Skin epidermis (tissue), 12 donors: ENCODE measurements at regions not wholly inside any gene's neighbourhood (a gene's known extent, or its start where the extent isn't known, plus 50 kb on each side); places are given as distances from the start of the nearest gene placed in this dataset.

Source experiments
- H3K27ac ChIP-seq, 21 experiments: fragments of 200-600 bp; sonication (generic) in 11 of 21; one replicate each; pipeline ENCODE4 v1.5.0; 2020; ENCODE audit warnings: mild to moderate bottlenecking in 3 of 21, inconsistent platforms in 2 of 21, moderate library complexity in 2 of 21
- H3K4me3 ChIP-seq, 7 experiments: fragments of 200-600 bp; sonication (generic) in 2 of 7; one replicate each; pipeline ENCODE4 v1.5.0; 2020; ENCODE audit warnings: inconsistent platforms in 2 of 7, mild to moderate bottlenecking in 2 of 7, moderate library complexity in 1 of 7

GRCh38 chr5:68544091-68544647 is 328.6 kb downstream of the PIK3R1 start:
- no peak overlapping the region for H3K4me3 ChIP-seq
- peak overlapping the region in 8 of 21 experiments; percentile 6 to 65 (median 26) for H3K27ac ChIP-seq

- Histone ChIP-seq H3K27ac (peak overlapping the region in 9 of 21 experiments; percentile 5 to 65 (median 47)), H3K4me3 (no peak overlapping the region)
Measured at GRCh38 chr5:68544648-68545552, 329.3 kb downstream of the PIK3R1 start.

- Histone ChIP-seq H3K27ac (peak overlapping the region in 5 of 21 experiments; percentile 5 to 47 (median 20)), H3K4me3 (no peak overlapping the region)
Measured at GRCh38 chr5:68545636-68546295, 330.2 kb downstream of the PIK3R1 start.

GRCh38 chr5:68547056-68547455 is 331.5 kb downstream of the PIK3R1 start:
- Histone ChIP-seq H3K27ac (no peak overlapping the region), H3K4me3 (no peak overlapping the region)

GRCh38 chr5:68547622-68548021 is 332.1 kb downstream of the PIK3R1 start:
- peak overlapping the region in 1 of 21 experiments; percentile 4 for H3K27ac ChIP-seq
- H3K4me3 ChIP-seq, result no peak overlapping the region

- Histone ChIP-seq H3K27ac (peak overlapping the region in 3 of 21 experiments; percentile 2 to 51 (median 27)), H3K4me3 (no peak overlapping the region)
Measured at GRCh38 chr5:68548959-68549676, 333.6 kb downstream of the PIK3R1 start.

GRCh38 chr5:68550015-68550414 is 334.5 kb downstream of the PIK3R1 start:
- Histone ChIP-seq H3K27ac (peak overlapping the region in 3 of 21 experiments; percentile 2 to 51 (median 27)), H3K4me3 (no peak overlapping the region)

GRCh38 chr5:68551436-68551835 is 335.9 kb downstream of the PIK3R1 start:
- Histone ChIP-seq H3K4me3 (no peak overlapping the region), H3K27ac (no peak overlapping the region)

- no peak overlapping the region for H3K4me3 ChIP-seq
- H3K27ac ChIP-seq, result peak overlapping the region in 3 of 21 experiments; percentile 1 to 46 (median 21)
Measured at GRCh38 chr5:68554571-68555279, 339.2 kb downstream of the PIK3R1 start.

- Histone ChIP-seq H3K4me3 (no peak overlapping the region), H3K27ac (peak overlapping the region in 2 of 21 experiments; percentile 1 to 24)
Measured at GRCh38 chr5:68555907-68556681, 340.5 kb downstream of the PIK3R1 start.

GRCh38 chr5:68557162-68557936 is 341.8 kb downstream of the PIK3R1 start:
- H3K4me3 ChIP-seq, result no peak overlapping the region
- H3K27ac ChIP-seq, result no peak overlapping the region

GRCh38 chr5:68562308-68562707 is 346.8 kb downstream of the PIK3R1 start:
- no peak overlapping the region for H3K4me3 ChIP-seq
- no peak overlapping the region for H3K27ac ChIP-seq

GRCh38 chr5:68565427-68565826 is 349.9 kb downstream of the PIK3R1 start:
- Histone ChIP-seq H3K27ac (no peak overlapping the region), H3K4me3 (no peak overlapping the region)

GRCh38 chr5:68576805-68577204 is 361.2 kb downstream of the PIK3R1 start:
- H3K27ac ChIP-seq, result no peak overlapping the region
- H3K4me3 ChIP-seq, result no peak overlapping the region

- Histone ChIP-seq H3K27ac (no peak overlapping the region), H3K4me3 (no peak overlapping the region)
Measured at GRCh38 chr5:68582284-68582683, 366.7 kb downstream of the PIK3R1 start.

GRCh38 chr5:68587171-68587570 is 371.6 kb downstream of the PIK3R1 start:
- Histone ChIP-seq H3K4me3 (no peak overlapping the region), H3K27ac (no peak overlapping the region)

- H3K27ac ChIP-seq, result no peak overlapping the region
Measured at GRCh38 chr5:68591850-68592249, 376.3 kb downstream of the PIK3R1 start.

GRCh38 chr5:68592351-68592750 is 376.8 kb downstream of the PIK3R1 start:
- H3K27ac ChIP-seq, result no peak overlapping the region
- no peak overlapping the region for H3K4me3 ChIP-seq

More at GRCh38 chr5:68591850-68592249, 376.3 kb downstream of the PIK3R1 start:
- no peak overlapping the region for H3K4me3 ChIP-seq
